GM21367 (cell line): ENCODE measurements at regions not wholly inside any gene's neighbourhood (a gene's known extent, or its start where the extent isn't known, plus 50 kb on each side); places are given as distances from the start of the nearest gene placed in this dataset.

Experiments used
- ATAC-seq: cut with Tn5 transposase; IDR thresholded peaks from one replicate; pipeline ENCODE4 v1.9.1; 2021; ENCODE audit not compliant: unreplicated experiment

DNA sequence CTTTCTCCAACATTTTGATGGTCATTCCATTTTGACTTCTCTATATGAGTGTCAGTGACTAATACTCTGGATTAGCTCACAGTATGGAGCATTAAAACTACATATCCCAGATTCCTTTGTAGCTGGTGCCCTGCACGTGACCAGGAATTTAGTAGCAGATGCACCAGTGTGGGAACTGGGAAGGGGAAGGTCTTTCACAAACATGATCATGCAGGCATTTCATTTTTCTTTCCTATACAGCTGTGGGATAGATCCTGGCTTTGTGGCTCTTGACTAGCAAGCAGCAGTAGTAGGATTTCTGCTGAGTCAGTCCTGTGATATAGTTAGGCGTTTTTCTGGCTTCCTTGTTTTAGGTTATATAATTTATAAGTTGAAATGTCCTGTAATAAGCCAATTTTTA lies 971.0 kb upstream of the CDH2 start:
- no peak for ATAC-seq

DNA sequence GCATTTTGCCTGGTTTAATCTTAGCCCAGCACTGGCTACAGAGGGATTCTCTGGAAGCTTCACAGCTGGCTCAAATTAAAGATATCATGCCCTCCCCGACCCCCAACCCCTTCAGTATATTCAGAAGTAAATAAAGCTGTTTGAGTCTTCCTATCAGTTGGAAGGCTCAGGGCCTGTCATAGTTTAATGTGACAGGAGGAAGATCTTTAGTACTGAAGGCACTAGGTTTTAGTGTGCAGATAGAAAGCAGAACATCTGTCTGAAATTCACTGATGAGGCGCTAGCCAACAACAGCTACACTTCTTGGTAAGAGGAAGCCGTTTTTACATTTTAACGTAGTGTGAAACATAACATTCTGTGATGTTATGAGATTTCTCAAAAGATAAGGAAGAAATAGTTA lies 969.1 kb upstream of the CDH2 start:
- ATAC-seq = no peak

DNA sequence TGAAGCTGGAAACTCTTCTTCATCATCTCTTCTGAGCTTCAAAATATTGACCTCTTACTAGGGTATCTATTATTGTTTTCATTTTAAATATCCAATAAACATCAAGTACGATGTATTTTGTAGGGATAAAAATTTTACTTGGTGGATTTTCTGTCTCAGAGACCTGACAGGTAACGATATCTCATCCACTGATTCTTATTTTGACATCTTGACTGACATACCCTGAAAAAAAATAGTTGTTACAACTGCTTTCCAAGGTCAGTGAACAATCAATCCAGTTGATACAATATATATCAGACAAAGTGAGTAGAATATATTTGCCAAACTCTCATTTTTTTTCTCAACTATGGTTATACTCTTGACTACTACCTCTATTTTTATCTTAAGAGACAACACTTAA lies 963.7 kb upstream of the CDH2 start:
- ATAC-seq = no peak

DNA sequence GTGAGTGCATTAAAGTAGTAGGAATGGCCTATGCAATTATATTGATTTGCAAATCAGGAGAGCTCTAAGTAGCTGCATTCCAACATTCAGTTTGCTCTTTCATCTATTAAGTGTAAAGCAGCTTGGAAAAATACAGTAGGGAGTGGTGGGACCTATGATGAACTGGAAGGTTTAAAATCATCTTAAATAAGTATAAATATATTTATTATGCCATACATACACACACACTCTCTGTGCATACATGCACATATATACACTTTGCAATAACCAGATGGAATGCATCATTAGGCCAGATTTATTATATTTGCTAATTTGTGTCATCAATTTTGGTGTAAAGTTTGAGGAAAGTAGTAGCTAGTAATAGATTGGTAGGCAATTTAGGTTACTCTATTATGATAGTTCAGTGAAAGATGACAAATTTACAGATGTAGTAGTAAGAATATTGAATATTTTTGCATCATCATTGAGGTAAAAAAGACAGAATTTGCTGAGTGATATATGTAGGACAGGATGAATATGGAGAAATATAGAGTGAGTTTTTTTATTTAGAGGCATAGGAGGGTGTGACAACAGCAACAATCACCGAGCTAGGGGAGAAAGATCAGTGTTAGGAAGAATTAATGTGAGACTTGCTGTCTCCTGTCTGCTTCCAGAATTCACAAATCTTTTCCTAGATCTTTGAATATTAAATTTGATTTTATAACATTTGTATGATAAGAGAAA lies 961.0 kb upstream of the CDH2 start:
- no peak for ATAC-seq

DNA sequence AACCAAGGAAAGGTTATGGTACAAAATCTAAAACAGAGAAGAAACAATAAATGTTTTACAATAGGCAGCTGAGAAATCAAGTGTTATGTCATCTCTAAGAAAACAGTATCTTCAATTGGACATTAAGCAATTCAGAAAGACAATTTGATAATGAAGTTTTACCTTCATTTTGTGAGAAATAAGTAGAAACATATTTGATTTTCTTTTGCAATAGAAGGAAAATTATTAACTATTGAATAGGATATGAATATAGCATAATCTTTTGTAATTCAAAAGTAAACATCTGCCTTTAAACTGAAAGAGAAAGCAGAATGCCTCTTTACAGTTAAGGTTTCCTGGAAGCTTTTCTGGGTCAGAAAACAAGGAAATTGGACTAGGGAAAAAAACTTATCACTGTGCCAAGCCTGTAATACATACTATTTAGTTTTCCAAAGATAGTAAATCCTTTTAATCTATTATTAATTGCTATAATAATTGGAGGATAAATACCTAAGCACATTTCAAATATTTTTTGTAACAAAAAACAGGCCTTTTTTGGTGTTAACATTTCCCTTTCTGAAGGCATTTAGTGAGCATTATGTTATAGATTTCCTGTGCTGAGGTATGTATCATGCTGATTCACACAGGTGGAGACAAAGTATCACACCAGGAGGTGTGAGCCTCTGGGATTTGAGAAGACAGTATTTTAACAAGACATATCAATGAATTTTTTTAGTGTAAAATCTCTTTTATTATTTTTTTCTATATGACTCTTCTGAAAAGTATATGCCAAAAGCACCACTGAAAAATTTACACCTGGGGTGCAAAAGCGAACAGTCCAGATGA lies 947.0 kb upstream of the CDH2 start:
- no peak for ATAC-seq

DNA sequence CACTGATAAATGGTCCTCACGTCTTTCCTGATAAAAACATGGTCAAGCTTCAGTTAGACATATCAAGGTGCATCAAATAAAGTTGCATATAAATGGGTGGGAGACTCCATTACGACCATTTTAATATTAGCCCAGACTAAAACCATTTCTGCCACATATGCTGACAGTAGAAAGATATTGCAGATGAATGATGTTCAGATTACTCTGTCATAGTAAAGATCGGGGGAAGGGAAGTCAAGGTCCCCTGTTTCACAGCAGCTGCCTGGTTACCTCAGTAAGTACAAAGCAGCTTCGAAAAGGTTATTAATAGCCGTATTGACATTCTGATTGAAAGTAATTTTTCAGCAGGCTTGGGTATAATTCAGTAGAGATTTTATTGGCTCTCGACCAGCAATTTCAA lies 927.7 kb upstream of the CDH2 start:
- no peak for ATAC-seq

DNA sequence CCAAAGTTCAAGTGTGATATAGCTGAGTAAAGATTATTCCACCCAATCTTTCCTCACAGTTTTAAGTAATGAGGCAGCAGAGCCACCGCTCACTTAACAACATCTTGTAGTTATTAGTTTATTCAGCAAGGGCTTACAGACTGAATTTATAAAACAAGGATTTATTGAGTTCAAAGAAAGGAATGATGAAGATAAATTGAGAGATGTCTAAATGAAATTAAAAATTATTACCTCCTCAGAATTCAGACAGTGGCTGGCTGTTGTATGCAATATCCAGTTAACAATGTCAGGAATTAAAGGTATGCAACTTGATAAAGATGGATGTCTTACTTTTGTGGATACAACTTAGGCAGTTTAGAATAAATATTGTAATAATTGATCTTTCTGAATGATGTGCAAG lies 927.3 kb upstream of the CDH2 start:
- no peak for ATAC-seq

DNA sequence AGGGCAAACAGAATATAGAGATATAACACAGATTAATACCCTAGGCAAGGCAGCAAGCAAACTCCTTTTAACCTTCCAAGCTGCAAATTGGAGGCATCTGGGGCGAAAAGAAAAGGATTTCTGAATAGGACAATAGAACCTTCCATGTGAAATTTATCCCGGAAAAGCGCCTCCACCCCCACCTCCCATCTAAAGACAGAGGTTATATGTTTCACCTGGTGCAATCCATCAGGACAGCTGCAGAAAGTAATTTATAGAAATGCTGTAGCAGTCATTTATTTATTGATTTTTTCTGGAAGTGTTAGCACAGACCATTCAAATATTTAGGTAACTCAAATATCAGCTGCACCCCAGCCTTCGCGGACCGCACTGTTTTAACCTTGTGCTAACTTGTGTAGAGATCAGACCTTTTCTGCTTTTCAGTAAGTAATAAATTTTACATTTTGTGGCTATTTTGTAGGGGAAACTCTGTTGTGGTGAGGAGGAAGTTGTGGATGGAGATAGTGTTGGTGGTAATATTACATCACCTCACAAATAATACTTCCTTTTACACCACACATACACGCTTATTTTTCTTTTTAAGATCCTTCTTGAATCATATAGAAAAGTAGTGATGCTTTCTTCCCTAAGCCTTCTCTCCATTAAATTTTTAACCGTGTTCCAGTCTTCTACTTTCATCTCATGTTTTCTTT lies 919.3 kb upstream of the CDH2 start:
- no peak for ATAC-seq

DNA sequence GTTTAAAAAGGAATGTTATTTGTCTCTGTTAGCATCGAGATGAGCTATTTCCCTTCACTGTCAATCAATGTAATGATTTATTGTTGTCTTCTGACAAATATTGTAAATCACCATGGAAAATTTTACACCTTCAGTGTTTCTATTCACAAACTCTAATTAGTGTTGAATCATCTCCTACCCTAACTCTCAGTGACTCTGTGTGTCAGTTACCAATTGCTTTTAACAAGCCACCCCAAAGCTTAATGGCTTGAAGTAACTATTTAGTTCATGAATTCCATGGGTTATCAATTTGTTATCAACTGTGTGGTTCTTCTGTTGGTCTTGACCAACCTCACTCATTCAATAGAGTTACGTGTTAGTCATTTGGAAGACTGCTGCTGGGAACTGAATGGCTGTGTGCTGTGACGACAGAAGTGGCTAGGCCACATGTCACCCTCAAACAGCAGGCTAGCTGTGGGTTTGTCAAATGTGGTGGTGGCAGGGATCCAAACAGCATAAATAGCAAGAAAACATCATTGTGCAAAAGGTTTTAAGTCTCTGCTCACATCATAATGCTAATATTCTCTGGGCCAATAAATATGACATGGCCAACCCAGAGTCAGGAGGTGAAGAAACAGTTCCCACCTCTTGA lies 910.8 kb upstream of the CDH2 start:
- ATAC-seq = no peak

DNA sequence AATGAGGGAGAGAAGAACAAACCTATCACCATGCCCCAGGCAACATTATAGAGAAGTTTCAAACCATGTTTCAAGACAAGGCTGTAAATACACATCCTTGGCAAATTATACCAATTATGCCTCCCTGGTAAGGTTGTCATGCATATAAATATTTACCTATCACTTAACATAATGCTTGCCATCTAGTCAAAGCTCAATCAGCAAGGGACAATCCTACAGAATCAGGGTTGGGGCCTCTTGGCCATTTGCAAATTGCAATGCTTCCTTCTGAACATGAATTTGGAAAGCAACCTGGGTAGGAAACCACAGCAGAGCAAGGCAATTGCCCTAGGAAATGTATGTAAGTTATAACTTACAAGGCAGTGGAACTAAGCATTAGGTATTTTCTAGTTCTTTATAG lies 907.2 kb upstream of the CDH2 start:
- ATAC-seq = no peak

DNA sequence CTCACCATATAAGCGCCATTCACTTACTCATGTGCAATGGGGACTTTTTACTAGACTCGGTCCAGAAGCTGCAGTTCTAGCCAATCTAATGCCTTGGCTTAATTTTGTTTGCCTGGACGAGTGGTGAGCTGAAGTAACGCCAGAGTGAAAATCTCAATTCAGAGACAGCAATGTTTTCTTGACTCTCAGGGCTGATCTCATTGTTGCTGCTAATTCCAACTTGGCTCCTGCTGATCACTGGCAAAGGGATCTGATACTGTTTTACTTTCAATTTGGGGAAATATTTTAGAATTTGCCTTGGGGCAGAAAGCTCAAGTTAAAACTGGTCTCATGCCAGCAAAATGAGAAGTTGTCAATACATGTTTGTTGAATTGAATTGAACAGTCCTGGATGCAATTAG lies 906.6 kb upstream of the CDH2 start:
- ATAC-seq = no peak

DNA sequence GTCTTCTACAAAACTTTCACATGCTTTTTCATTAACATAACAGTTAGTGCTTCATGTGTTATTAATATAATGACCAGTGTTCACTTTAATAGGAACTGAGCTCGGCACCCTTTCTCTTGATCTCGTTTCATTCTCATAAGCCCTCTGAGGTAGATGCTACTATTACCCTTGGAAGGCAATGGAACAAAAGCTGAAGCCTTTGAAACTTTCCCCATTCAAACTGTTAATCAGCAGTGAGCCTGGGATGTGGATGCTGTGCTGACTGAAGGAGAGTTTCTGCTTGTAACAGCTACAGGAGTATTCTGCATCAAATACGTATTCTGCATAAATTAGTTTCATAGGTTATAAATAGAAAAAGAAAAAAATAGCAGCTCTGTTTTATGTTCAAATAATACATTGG lies 904.0 kb upstream of the CDH2 start:
- ATAC-seq = no peak

DNA sequence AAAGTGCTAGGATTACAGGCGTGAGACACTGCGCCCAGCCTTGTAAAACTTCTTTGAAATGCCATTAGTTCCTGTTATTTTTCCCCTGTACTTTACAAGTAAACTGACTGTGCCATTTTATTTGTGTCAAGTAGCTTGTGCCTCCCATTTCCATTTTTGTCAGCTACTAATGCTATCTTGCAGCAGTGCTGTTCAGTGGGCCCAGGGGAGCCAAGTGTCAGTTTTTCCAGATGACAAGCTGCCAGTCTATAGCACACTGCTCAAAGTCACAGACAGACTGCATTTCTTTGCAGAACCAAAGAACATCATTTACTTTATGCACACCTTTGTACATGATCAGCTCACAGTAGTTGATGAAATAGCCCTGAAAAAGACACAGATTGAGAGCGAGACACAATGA lies 901.3 kb upstream of the CDH2 start:
- no peak for ATAC-seq

DNA sequence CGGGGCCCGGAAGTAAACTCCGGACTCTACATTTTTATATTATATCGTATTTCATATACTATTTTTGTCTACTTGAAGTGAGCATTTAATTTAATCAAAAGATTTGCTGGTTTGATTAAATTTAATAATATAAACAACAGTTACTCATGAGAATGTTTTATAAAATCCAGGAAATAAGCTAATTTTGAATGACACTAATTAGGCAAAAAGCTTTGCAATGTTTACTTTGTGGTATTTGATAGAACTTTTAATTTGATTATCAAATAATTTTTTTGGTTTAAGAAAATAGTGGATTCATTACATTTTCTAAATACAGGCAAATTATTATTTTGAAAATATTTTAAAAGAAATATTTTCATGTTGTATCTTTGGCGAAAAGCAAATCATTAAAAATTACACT lies 900.4 kb upstream of the CDH2 start:
- no peak for ATAC-seq

DNA sequence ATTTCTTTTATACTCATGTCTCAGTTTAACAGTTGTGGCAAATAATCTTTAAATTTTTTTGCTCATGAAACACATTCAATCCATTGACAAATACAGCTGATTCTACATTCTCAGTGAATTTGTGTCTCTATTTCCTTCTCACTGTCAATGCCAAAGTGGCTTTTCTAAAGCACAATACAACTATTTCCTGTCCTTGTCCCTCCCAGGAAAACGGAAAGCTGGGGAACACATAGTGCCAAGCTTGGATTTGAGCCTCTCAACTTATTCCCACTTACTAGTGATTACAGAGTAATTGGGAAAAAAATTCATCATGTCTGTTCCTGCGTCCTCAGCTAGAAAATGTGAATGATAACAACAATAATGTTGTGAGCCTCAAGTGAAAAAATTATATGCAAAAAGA lies 899.7 kb upstream of the CDH2 start:
- no peak for ATAC-seq

DNA sequence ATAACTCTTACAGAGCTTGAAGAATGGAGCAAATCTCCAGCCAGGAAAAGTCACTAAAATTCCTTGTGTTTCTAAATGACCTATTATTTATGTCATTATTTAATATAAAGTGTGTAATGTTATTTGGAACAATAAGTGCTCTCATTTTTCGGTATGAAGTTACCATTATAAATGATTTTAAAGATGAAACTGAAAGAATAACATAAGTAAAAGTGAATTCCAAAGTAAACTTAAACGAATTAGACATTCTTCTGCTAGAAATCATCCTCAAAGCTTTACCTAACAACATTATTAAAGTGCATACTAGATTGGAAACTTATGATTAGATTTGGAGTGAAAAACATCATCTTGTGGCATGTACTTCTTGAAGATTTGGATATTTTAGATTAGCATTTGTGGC lies 897.2 kb upstream of the CDH2 start:
- no peak for ATAC-seq

DNA sequence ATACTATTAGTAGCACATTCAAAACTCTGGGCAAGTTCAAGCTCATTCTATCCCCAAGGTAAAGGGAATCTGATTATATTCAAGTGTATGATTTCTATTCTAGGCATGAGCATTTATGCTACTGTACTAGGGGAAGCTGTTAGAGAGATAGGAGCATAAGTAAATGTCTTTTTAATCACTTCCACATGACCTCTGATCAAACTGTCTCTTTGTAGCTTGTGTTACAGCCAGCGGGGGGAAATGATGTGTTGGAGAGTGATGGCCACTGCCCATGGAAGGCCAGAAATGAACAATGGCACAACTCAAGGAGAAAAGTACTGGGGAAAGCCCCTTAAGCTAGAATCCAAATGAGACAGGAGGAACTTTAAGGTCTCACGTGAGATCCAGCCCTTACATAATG lies 894.9 kb upstream of the CDH2 start:
- no peak for ATAC-seq

DNA sequence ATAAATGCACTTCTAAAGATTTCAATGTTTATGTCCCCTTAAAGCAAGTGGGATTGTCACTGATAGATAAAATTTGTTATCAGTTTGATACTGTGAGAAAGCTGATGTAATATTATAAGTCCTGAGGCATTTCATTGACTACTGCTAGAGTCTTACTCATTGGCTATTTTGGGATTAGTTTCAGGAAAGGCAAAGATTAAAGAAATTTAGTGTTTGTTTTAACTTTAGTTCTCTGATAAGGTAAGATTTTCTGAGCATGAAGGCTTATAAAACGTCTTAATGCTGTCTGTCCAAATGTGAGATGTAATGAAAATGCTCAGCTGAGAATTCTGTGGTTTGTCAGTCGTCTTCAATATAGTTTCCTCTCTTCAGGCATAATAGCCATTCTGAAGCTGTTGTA lies 886.4 kb upstream of the CDH2 start:
- ATAC-seq = no peak

DNA sequence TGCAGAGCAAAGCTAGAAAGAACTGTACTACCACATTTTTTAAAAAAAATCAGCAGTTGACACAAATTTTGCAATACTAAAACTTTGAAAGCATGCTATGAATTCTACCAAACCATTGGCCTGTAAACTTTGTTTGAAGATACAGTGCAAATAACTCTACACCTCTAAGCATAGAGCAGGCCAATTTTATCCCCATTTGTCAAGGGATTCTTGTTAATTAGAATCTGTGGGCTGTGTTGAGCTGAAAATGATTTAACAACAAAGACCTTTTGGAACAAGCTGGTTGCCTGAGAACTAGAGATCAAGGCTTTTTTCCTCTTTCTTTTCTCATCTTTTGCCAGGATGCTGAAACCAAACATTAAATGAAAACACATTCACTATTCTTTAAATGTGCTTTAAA lies 886.0 kb upstream of the CDH2 start:
- ATAC-seq = no peak

DNA sequence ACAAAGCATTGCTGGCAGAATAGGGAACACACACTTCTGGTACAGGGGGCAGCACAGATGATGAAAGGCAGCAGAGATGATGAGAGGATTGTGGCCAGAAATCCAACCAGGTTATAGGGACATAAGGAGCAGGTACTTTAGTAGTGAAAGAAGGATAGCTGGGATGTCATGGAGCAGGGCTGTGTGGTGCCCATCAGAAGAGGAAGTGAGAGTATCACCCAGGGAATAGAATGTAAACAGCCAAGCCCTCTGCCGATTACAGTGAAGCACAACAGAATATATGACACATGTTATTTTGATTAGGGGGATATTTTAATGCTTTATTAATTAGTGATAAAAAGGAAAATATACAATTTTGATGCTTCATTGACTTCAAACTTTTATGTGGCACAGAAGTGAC lies 883.4 kb upstream of the CDH2 start:
- no peak for ATAC-seq

DNA sequence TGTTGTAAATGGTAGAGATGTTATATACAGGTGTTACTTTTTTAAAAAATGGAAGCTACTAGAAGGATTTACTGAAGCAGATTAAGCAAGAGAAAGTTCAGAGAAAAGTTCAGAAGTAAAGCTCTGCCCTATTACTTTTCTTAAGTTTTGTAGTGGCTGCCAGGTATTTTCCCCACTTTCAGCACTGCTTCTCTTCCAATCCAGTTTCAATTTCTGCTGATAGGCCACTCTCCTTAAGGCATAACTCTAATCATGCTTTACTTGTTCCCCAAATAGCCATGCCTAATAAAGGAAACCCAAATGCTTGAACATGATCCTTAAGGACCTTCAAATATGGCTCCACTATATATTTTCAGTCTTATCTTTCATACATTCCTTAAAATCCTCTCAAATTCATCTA lies 880.8 kb upstream of the CDH2 start:
- ATAC-seq = no peak

DNA sequence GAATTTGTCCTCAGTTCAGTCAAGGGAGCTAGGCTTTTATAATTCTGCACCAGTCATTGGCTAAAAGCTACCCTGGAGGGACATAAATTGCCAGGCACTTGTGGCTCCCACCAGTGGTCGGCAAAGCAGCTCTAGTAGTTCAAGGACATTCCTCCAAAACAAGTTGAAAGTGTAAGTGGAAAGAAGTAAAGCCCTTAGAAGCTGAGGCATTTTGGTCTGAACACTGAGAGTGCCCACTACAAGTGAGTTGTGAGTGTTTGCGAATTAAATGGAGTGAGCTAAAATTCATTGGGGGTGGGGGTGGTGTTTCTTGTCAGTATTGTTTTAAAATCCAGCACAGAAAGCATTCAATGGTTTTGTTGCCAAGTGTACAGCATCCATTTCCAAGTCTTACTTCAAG lies 879.9 kb upstream of the CDH2 start:
- no peak for ATAC-seq
